GM12875 (cell line): ENCODE measurements at regions not wholly inside any gene's neighbourhood (a gene's known extent, or its start where the extent isn't known, plus 50 kb on each side); places are given as distances from the start of the nearest gene placed in this dataset.

Experiments used
- H3K4me3 ChIP-seq: one replicate; pipeline ENCODE4 v1.5.1; 2011; ENCODE audit warnings: low read depth, low read length, control low read depth
- CTCF ChIP-seq: IDR thresholded peaks from 2 replicates; pipeline ENCODE4 v1.5.1; 2011; ENCODE audit warnings: low read depth, mild to moderate bottlenecking, control low read depth, inconsistent platforms, low read length, moderate library complexity, borderline replicate concordance; ENCODE audit not compliant: insufficient read depth

GRCh38 chr3:168964736-168965135 is 698.8 kb downstream of the MECOM start:
- no peak overlapping the region for H3K4me3 ChIP-seq
- TF ChIP-seq CTCF = no peak

DNA sequence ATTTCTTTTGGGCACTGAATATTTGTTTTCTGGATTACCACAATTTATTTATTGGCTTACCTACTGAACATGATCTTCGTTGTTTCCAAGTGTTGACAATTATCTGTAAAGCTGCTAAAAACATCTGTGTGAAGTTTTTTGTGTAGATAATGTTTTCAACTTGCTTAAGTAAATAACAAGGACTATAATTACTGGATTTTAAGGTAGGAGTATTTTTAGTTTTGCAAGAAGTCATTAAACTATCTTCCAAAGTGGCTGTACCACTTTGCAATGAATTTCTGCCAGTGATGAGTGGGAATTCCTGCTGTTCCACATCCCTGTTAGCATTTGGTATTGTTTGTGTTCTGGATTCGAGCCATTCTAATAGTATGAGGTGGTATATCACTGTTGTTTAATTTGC is 702.2 kb downstream of the MECOM start:
- no peak for TF ChIP-seq CTCF

DNA sequence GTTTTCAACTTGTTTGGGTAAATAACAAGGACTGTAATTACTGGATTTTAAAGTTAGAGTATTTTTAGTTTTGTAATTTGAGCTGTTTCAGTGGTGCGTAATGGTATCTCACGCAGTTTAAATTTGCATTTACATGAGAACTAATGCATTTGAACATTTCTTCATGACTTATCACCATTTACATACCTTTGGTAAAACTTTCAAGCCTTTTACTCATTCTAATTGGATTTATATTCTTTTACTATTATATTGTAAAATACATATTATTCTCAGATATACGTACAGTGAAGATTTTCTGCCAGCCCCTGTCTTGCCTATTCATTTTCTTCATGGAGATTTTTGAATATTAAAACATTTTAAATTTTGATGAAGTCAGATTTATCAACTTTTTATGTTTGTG is 703.8 kb downstream of the MECOM start:
- no peak overlapping the region for H3K4me3 ChIP-seq

More for the DNA sequence above, 702.2 kb downstream of the MECOM start:
- H3K4me3 ChIP-seq = no peak overlapping the region

DNA sequence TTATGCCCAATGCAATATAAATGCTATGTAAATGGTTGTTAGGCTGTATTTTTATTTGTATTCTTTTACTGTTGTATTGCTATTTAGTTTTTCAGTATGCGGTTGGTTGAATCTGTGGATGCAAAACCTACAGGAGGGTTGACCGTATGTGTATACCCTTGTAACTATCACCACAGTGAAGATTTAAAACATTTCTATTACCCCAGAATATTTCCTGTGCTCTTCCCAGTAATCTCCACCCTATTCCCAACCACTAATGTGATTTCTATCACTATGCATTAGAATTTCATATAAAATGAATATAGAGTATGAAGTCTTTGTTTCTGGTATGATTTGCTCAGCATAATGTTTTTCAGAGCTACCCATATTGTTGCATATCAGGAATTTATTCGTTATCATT is 705.0 kb downstream of the MECOM start:
- H3K4me3 ChIP-seq = no peak overlapping the region
- TF ChIP-seq CTCF = no peak

More for the DNA sequence above, 703.8 kb downstream of the MECOM start:
- TF ChIP-seq CTCF = no peak

DNA sequence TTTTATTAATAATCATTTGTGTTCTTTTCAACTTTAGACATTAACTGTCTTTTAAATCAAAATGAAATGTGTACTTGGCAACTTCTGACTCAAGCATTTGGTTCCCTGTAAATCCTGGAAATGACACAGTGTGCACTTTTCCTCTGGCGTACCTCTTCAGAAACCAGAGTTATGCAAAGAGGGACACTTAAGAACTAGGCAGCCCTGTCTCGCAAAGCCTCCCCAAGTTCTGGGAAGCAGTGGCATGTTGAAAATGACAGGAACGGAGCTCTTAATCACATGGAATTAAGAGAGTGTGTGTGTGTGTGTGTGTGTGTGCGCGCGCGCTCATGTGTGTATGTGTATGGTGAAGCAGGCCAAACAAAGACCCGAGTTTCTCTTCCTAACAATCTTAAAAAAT is 707.4 kb downstream of the MECOM start:
- no peak for TF ChIP-seq CTCF
- no peak overlapping the region for H3K4me3 ChIP-seq

- no peak for TF ChIP-seq CTCF
- no peak overlapping the region for H3K4me3 ChIP-seq
These were observed 711.0 kb downstream of the MECOM start for GRCh38 chr3:168952551-168952950.

DNA sequence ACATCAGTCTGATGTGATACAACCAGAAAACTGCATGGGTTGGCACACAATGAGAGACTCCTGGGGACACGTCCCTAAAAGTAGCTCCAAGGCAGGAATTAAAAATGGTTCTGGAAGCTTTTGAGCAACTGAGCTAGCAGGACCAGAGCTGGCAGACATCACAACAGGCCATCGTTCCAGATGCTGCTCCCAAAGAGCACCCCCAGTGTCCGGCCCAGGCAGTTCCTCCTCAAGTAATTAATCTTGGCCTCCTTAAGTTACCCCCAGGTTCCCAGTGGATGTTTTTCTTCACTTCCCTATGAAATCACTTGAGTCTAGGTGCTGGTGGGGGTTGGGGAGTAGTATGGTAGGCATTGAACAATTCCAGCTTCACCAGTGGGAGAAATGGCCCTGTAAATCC is 711.6 kb downstream of the MECOM start:
- H3K4me3 ChIP-seq = no peak overlapping the region
- TF ChIP-seq CTCF = no peak
